ENCODE measurements at regions not wholly inside any gene's neighbourhood (a gene's known extent, or its start where the extent isn't known, plus 50 kb on each side); places are given as distances from the start of the nearest gene placed in this dataset.

GRCh38 chr6:158909938-158910337 lies 90.1 kb downstream of the RSPH3 start:
- no peak overlapping the region for H3K4me3 Mint-ChIP-seq
- H3K27ac Mint-ChIP-seq: peak overlapping the region in 1 of 7 donors; percentile 41
- H3K27me3 ChIP-seq (ENCODE audit: control insufficient read depth in 2 of 2, insufficient read depth in 2 of 2, low read length in 2 of 2): no peaks in the 10 kb centered on the region
- H3K27me3 Mint-ChIP-seq (ENCODE audit: low read depth in 3 of 3): peaks cover 0 to 5% (median 2%) of the 10 kb centered on the region in 3 donors
- no peak for DNase-seq
- H2AFZ ChIP-seq (ENCODE audit: insufficient read depth, low read depth, low read length, poor library complexity, severe bottlenecking): peak overlapping the region; percentile 74
- no peaks in the 10 kb centered on the region for H4K20me1 ChIP-seq (ENCODE audit: insufficient read depth, low read length)
- peaks cover 26 to 32% of the 10 kb centered on the region in 2 donors for H3K4me1 ChIP-seq (ENCODE audit: control insufficient read depth in 1 of 2, insufficient read depth in 2 of 2, low read length in 2 of 2)
- intact Hi-C loops (cut with micrococcal nuclease): no loop called here
- peaks cover 38% of the 10 kb centered on the region for H3K4me1 Mint-ChIP-seq
- TF ChIP-seq, protein P1, sequence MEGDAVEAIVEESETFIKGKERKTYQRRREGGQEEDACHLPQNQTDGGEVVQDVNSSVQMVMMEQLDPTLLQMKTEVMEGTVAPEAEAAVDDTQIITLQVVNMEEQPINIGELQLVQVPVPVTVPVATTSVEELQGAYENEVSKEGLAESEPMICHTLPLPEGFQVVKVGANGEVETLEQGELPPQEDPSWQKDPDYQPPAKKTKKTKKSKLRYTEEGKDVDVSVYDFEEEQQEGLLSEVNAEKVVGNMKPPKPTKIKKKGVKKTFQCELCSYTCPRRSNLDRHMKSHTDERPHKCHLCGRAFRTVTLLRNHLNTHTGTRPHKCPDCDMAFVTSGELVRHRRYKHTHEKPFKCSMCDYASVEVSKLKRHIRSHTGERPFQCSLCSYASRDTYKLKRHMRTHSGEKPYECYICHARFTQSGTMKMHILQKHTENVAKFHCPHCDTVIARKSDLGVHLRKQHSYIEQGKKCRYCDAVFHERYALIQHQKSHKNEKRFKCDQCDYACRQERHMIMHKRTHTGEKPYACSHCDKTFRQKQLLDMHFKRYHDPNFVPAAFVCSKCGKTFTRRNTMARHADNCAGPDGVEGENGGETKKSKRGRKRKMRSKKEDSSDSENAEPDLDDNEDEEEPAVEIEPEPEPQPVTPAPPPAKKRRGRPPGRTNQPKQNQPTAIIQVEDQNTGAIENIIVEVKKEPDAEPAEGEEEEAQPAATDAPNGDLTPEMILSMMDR (IDR thresholded peaks at IDR 0.05): no peak
- H3K9me3 ChIP-seq (replicated peaks in 1 of 2; ENCODE audit: control insufficient read depth in 1 of 2, insufficient read depth in 1 of 2, low read length in 2 of 2): peaks cover 6 to 15% of the 10 kb centered on the region in 2 donors
- peak overlapping the region in 1 of 3 experiments; percentile 44 for H3K4me3 ChIP-seq (replicated peaks in 1 of 3; ENCODE audit: low read depth in 2 of 3, low read length in 3 of 3)
- H3K27ac ChIP-seq (ENCODE audit: low read depth in 1 of 2, low read length in 2 of 2): no peak overlapping the region
- H3K36me3 Mint-ChIP-seq: peaks cover 0 to 8% of the 10 kb centered on the region in 2 donors
- peak overlapping the region; percentile 44 for H3K4me2 ChIP-seq (replicated peaks; ENCODE audit: extremely low read depth, low read length, poor library complexity, severe bottlenecking)
- peaks cover 14 to 22% (median 16%) of the 10 kb centered on the region in 7 donors for H3K9me3 Mint-ChIP-seq
- WGBS (ENCODE audit: insufficient coverage): 80% methylated on average over 1 of the region's 13 CpGs
- no peaks in the 10 kb centered on the region for H3K36me3 ChIP-seq (replicated peaks in 1 of 2; ENCODE audit: control insufficient read depth in 1 of 2, insufficient read depth in 2 of 2, low read length in 2 of 2)
- H3K9ac ChIP-seq (ENCODE audit: insufficient read depth, low read length, poor library complexity, severe bottlenecking): no peak overlapping the region
- H3K79me2 ChIP-seq (ENCODE audit: insufficient read depth, low read length): no peaks in the 10 kb centered on the region

- no peak overlapping the region for H3K9ac ChIP-seq (ENCODE audit: insufficient read depth, low read length, poor library complexity, severe bottlenecking)
- no peak overlapping the region for H2AFZ ChIP-seq (ENCODE audit: insufficient read depth, low read depth, low read length, poor library complexity, severe bottlenecking)
- intact Hi-C loops (cut with micrococcal nuclease): no loop called here
- H3K4me1 ChIP-seq (ENCODE audit: control insufficient read depth in 1 of 2, insufficient read depth in 2 of 2, low read length in 2 of 2): peaks cover 26 to 32% of the 10 kb centered on the region in 2 donors
- peaks cover 0 to 5% (median 4%) of the 10 kb centered on the region in 3 donors for H3K27me3 Mint-ChIP-seq (ENCODE audit: low read depth in 3 of 3)
- H3K4me1 Mint-ChIP-seq: peaks cover 35% of the 10 kb centered on the region
- DNase-seq: no peak
- no peaks in the 10 kb centered on the region for H3K27me3 ChIP-seq (ENCODE audit: control insufficient read depth in 2 of 2, insufficient read depth in 2 of 2, low read length in 2 of 2)
- no peak overlapping the region for H3K4me3 Mint-ChIP-seq
- WGBS (ENCODE audit: insufficient coverage): no CpG with 5 or more reads among the region's 1 CpG
- H3K4me2 ChIP-seq (replicated peaks; ENCODE audit: extremely low read depth, low read length, poor library complexity, severe bottlenecking): no peak overlapping the region
- H3K36me3 Mint-ChIP-seq: peaks cover 0 to 8% of the 10 kb centered on the region in 2 donors
- peaks cover 15 to 31% (median 26%) of the 10 kb centered on the region in 7 donors for H3K9me3 Mint-ChIP-seq
- no peaks in the 10 kb centered on the region for H4K20me1 ChIP-seq (ENCODE audit: insufficient read depth, low read length)
- H3K27ac Mint-ChIP-seq: no peak overlapping the region
- H3K27ac ChIP-seq (ENCODE audit: low read depth in 1 of 2, low read length in 2 of 2): no peak overlapping the region
- H3K4me3 ChIP-seq (replicated peaks in 1 of 3; ENCODE audit: low read depth in 2 of 3, low read length in 3 of 3): no peak overlapping the region
- TF ChIP-seq, protein P1 (IDR thresholded peaks at IDR 0.05): no peak
- H3K9me3 ChIP-seq (replicated peaks in 1 of 2; ENCODE audit: control insufficient read depth in 1 of 2, insufficient read depth in 1 of 2, low read length in 2 of 2): peaks cover 13 to 26% of the 10 kb centered on the region in 2 donors
- H3K79me2 ChIP-seq (ENCODE audit: insufficient read depth, low read length): no peaks in the 10 kb centered on the region
- H3K36me3 ChIP-seq (replicated peaks in 1 of 2; ENCODE audit: control insufficient read depth in 1 of 2, insufficient read depth in 2 of 2, low read length in 2 of 2): no peaks in the 10 kb centered on the region
These were observed 89.4 kb upstream of the EZR start for GRCh38 chr6:158908606-158909005.

Data from CD14-positive monocyte (primary cell).